ENCODE measurements at regions not wholly inside any gene's neighbourhood (a gene's known extent, or its start where the extent isn't known, plus 50 kb on each side); places are given as distances from the start of the nearest gene placed in this dataset.

DNA sequence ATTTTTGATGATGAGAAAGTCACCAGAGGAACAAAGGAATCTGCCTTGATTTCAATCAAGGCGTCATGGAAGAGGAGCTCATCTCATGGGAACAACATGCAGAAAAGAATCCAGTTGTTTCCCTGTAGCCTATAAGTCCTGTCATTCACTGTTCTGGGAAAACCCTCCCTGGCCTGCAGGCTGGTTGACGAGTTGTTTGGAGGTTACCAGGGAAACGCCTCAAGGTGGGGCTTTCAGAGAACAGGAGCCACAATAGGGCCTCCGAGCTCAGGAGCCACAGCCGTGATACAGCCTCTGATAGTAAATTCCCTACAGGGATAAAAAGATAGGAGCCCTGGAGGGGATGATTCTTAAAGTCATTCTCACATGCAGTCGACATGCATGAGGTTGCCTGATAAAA is 135.2 kb downstream of the PSMG1 start:
- TF ChIP-seq, protein P1, sequence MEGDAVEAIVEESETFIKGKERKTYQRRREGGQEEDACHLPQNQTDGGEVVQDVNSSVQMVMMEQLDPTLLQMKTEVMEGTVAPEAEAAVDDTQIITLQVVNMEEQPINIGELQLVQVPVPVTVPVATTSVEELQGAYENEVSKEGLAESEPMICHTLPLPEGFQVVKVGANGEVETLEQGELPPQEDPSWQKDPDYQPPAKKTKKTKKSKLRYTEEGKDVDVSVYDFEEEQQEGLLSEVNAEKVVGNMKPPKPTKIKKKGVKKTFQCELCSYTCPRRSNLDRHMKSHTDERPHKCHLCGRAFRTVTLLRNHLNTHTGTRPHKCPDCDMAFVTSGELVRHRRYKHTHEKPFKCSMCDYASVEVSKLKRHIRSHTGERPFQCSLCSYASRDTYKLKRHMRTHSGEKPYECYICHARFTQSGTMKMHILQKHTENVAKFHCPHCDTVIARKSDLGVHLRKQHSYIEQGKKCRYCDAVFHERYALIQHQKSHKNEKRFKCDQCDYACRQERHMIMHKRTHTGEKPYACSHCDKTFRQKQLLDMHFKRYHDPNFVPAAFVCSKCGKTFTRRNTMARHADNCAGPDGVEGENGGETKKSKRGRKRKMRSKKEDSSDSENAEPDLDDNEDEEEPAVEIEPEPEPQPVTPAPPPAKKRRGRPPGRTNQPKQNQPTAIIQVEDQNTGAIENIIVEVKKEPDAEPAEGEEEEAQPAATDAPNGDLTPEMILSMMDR (tag by site-specific recombination; IDR thresholded peaks at IDR 0.05), result no peak
- TF ChIP-seq KLF16 (tag by site-specific recombination; IDR thresholded peaks at IDR 0.05), result no peak
- no peak for TF ChIP-seq ZNF112 (tag by site-specific recombination; IDR thresholded peaks at IDR 0.05)
- no peak for TF ChIP-seq ZNF155 (tag by site-specific recombination; IDR thresholded peaks at IDR 0.05)
- TF ChIP-seq, protein P2, sequence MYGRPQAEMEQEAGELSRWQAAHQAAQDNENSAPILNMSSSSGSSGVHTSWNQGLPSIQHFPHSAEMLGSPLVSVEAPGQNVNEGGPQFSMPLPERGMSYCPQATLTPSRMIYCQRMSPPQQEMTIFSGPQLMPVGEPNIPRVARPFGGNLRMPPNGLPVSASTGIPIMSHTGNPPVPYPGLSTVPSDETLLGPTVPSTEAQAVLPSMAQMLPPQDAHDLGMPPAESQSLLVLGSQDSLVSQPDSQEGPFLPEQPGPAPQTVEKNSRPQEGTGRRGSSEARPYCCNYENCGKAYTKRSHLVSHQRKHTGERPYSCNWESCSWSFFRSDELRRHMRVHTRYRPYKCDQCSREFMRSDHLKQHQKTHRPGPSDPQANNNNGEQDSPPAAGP (tag by site-specific recombination; IDR thresholded peaks at IDR 0.05), result no peak
- no peak for TF ChIP-seq RBAK (tag by site-specific recombination; IDR thresholded peaks at IDR 0.05)
- TF ChIP-seq ZNF423 (tag by site-specific recombination; IDR thresholded peaks at IDR 0.05), result no peak
- TF ChIP-seq ZNF350 (tag by site-specific recombination; IDR thresholded peaks at IDR 0.05), result no peak
- no peak for TF ChIP-seq ZNF514 (tag by site-specific recombination; IDR thresholded peaks at IDR 0.05)
- TF ChIP-seq, protein P3, sequence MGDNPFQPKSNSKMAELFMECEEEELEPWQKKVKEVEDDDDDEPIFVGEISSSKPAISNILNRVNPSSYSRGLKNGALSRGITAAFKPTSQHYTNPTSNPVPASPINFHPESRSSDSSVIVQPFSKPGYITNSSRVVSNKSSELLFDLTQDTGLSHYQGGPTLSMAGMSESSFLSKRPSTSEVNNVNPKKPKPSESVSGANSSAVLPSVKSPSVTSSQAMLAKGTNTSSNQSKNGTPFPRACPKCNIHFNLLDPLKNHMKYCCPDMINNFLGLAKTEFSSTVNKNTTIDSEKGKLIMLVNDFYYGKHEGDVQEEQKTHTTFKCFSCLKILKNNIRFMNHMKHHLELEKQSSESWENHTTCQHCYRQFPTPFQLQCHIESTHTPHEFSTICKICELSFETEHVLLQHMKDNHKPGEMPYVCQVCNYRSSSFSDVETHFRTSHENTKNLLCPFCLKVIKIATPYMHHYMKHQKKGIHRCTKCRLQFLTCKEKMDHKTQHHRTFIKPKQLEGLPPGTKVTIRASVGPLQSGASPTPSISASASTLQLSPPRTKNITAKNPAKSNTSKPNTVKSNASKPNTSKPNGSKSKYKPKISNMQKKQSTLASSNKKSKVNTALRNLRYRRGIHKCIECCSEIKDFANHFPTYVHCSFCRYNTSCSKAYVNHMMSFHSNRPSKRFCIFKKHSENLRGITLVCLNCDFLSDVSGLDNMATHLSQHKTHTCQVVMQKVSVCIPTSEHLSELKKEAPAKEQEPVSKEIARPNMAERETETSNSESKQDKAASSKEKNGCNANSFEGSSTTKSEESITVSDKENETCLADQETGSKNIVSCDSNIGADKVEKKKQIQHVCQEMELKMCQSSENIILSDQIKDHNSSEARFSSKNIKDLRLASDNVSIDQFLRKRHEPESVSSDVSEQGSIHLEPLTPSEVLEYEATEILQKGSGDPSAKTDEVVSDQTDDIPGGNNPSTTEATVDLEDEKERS (tag by site-specific recombination; IDR thresholded peaks at IDR 0.05), result no peak
- TF ChIP-seq ATF2 (tag by site-specific recombination; IDR thresholded peaks at IDR 0.05; ENCODE audit: low read depth), result no peak
- TF ChIP-seq, protein P4, sequence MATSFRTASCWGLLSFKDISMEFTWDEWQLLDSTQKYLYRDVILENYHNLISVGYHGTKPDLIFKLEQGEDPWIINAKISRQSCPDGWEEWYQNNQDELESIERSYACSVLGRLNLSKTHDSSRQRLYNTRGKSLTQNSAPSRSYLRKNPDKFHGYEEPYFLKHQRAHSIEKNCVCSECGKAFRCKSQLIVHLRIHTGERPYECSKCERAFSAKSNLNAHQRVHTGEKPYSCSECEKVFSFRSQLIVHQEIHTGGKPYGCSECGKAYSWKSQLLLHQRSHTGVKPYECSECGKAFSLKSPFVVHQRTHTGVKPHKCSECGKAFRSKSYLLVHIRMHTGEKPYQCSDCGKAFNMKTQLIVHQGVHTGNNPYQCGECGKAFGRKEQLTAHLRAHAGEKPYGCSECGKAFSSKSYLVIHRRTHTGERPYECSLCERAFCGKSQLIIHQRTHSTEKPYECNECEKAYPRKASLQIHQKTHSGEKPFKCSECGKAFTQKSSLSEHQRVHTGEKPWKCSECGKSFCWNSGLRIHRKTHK (tag by site-specific recombination; IDR thresholded peaks at IDR 0.05), result no peak
